ENCODE measurements at regions not wholly inside any gene's neighbourhood (a gene's known extent, or its start where the extent isn't known, plus 50 kb on each side); places are given as distances from the start of the nearest gene placed in this dataset.

DNA sequence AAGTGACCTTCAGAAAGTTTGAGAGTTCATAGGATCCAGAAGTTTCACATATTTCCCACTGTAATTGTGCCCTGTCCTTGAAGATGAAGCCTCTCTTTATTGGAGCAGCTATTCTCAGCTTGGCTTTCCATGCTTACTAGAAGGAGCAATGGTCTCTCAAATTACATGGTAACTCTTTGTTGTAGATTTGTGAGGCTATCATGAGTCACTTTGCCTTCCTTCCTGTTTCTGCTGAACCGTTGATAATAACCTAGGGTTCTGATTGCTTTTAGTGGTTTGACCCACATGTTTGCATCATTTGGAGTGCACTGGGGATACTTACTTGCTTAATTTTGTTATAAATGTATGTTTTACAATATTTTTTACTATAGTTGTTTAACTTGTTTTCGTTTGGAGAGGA, 772.9 kb upstream of the SLITRK6 start:
- TF ChIP-seq, protein P1, sequence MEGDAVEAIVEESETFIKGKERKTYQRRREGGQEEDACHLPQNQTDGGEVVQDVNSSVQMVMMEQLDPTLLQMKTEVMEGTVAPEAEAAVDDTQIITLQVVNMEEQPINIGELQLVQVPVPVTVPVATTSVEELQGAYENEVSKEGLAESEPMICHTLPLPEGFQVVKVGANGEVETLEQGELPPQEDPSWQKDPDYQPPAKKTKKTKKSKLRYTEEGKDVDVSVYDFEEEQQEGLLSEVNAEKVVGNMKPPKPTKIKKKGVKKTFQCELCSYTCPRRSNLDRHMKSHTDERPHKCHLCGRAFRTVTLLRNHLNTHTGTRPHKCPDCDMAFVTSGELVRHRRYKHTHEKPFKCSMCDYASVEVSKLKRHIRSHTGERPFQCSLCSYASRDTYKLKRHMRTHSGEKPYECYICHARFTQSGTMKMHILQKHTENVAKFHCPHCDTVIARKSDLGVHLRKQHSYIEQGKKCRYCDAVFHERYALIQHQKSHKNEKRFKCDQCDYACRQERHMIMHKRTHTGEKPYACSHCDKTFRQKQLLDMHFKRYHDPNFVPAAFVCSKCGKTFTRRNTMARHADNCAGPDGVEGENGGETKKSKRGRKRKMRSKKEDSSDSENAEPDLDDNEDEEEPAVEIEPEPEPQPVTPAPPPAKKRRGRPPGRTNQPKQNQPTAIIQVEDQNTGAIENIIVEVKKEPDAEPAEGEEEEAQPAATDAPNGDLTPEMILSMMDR (IDR thresholded peaks at IDR 0.05; ENCODE audit: poor library complexity): no peak
- TF ChIP-seq EZH2phosphoT487 (IDR thresholded peaks at IDR 0.05; ENCODE audit: low read depth, severe bottlenecking, unreplicated experiment): no peak
- TF ChIP-seq EZH2 (IDR thresholded peaks at IDR 0.05; ENCODE audit: borderline replicate concordance): no peak

Measured in hepatocyte (in vitro differentiated cells).